GM12891 (cell line): ENCODE measurements at regions not wholly inside any gene's neighbourhood (a gene's known extent, or its start where the extent isn't known, plus 50 kb on each side); places are given as distances from the start of the nearest gene placed in this dataset.

Source experiments
- DNase-seq: peaks from one replicate; pipeline ENCODE4 v3.0.0; 2011; ENCODE audit warnings: low spot score; ENCODE audit not compliant: insufficient read length
- FAIRE-seq: peaks from 2 replicates; lab custom pipeline; 2011; peaks lifted over from hg19 to GRCh38; lab: Jason Lieb, UNC
- PAX5 ChIP-seq: IDR thresholded peaks from 2 replicates; pipeline ENCODE4 v1.6.1; 2011; ENCODE audit warnings: low read length, moderate library complexity, mild to moderate bottlenecking; ENCODE audit not compliant: insufficient read depth, severe bottlenecking
- POLR2A ChIP-seq: IDR thresholded peaks from 2 replicates; pipeline ENCODE4 v1.6.1; 2011; ENCODE audit warnings: low read depth, low read length, control low read depth
- POLR2AphosphoS5 ChIP-seq: IDR thresholded peaks from 2 replicates; pipeline ENCODE4 v1.6.1; 2011; ENCODE audit warnings: low read depth, low read length, control low read depth
- POU2F2 ChIP-seq: IDR thresholded peaks from 2 replicates; pipeline ENCODE4 v1.6.1; 2011; ENCODE audit warnings: low read depth, mild to moderate bottlenecking, control low read depth, low read length, moderate library complexity
- SPI1 ChIP-seq: IDR thresholded peaks from 2 replicates; pipeline ENCODE4 v1.6.1; 2011; ENCODE audit warnings: low read depth, low read length, control low read depth
- TAF1 ChIP-seq: IDR thresholded peaks from 2 replicates; pipeline ENCODE4 v1.6.1; 2011; ENCODE audit warnings: low read depth, low read length, control low read depth

GRCh38 chr13:74620308-74620707 is 486.1 kb upstream of the KLF12 start:
- no peak for DNase-seq
- FAIRE-seq: no peak
- TF ChIP-seq POU2F2: no peak
- TF ChIP-seq PAX5: no peak
- no peak for TF ChIP-seq SPI1
- no peak for TF ChIP-seq TAF1
- TF ChIP-seq POLR2AphosphoS5: no peak
- TF ChIP-seq POLR2A: no peak

GRCh38 chr13:74597526-74597925 is 463.3 kb upstream of the KLF12 start:
- FAIRE-seq: no peak
- DNase-seq: no peak
- TF ChIP-seq POLR2A: no peak
- TF ChIP-seq TAF1: no peak
- TF ChIP-seq PAX5: no peak

GRCh38 chr13:74596691-74597090 is 462.5 kb upstream of the KLF12 start:
- no peak for TF ChIP-seq SPI1
- TF ChIP-seq POU2F2: no peak
- TF ChIP-seq POLR2AphosphoS5: no peak
- no peak for TF ChIP-seq POLR2A
- TF ChIP-seq TAF1: no peak
- no peak for TF ChIP-seq PAX5
- DNase-seq: no peak
- no peak for FAIRE-seq

GRCh38 chr13:74593688-74594087 is 459.5 kb upstream of the KLF12 start:
- DNase-seq (no peak), FAIRE-seq (no peak)
- TF ChIP-seq PAX5: no peak
- no peak for TF ChIP-seq TAF1
- TF ChIP-seq POU2F2: no peak
- no peak for TF ChIP-seq POLR2A
- no peak for TF ChIP-seq SPI1

DNA sequence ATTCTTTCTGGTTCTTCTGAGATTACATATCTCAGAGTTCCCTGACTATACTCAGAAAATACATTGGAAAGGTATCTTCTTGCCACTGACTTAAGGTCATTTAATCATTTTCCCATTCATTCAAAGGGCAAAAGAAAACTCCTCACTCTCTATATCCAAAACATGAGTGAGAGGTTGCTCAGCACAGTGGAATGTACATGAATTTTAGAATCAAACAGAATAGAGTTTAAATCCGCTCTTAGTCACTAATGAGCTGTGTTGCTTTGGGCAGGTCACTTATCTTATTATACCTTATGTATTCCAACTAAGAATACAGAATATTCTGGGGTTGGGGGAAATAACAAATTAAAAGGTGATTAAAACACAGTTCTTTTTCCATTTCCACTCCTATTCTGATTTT is 452.6 kb upstream of the KLF12 start:
- TF ChIP-seq SPI1 (no peak), POU2F2 (no peak), PAX5 (no peak), POLR2AphosphoS5 (no peak), TAF1 (no peak), POLR2A (no peak)
- FAIRE-seq: no peak
- no peak for DNase-seq

DNA sequence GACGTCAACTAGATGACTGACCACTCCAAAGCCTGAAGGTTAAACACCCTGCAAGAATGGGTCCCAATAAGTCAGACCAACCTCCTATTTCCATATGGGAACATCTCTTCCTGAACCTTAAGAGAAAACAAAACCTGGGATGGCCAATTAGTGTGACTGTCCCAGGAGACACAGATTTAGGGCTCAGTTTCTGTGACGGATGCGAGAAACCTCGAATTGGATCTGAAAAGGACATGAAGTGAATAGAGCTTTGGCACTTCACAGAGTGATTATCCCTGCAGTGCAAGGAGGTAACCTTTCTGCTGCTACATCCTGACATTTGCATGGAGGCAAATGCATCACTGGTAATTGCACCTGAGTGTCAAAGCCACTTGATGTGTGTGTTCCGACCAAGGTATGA is 442.2 kb upstream of the KLF12 start:
- no peak for FAIRE-seq
- DNase-seq: no peak
- TF ChIP-seq POLR2AphosphoS5: no peak
- TF ChIP-seq PAX5: no peak

- TF ChIP-seq POLR2AphosphoS5: no peak
- TF ChIP-seq PAX5: no peak
- TF ChIP-seq SPI1: no peak
- TF ChIP-seq TAF1: no peak
- DNase-seq (no peak), FAIRE-seq (no peak)
Observed at GRCh38 chr13:74575729-74576125, 441.5 kb upstream of the KLF12 start.

GRCh38 chr13:74574964-74575728 is 440.9 kb upstream of the KLF12 start:
- TF ChIP-seq POLR2AphosphoS5 (no peak), POU2F2 (no peak), PAX5 (no peak), POLR2A (no peak), TAF1 (no peak), SPI1 (no peak)
- FAIRE-seq: no peak
- no peak for DNase-seq

GRCh38 chr13:74573654-74574053 is 439.4 kb upstream of the KLF12 start:
- no peak for DNase-seq
- FAIRE-seq: no peak
- no peak for TF ChIP-seq PAX5
- no peak for TF ChIP-seq POLR2AphosphoS5

- FAIRE-seq: no peak
- TF ChIP-seq POLR2A (no peak), POLR2AphosphoS5 (no peak), PAX5 (no peak), TAF1 (no peak), POU2F2 (no peak), SPI1 (no peak)
- no peak for DNase-seq
Observed at GRCh38 chr13:74571811-74572210, 437.6 kb upstream of the KLF12 start.
